Right renal cortex interstitium (tissue), 3 donors: ENCODE measurements at regions not wholly inside any gene's neighbourhood (a gene's known extent, or its start where the extent isn't known, plus 50 kb on each side); places are given as distances from the start of the nearest gene placed in this dataset.

ENCODE experiments used
- DNase-seq, 3 donors: peaks; one replicate each; pipeline ENCODE4 v3.0.0-alpha.2; 2013; ENCODE audit warnings: low read depth in 3 of 3, low spot score in 2 of 3

DNA sequence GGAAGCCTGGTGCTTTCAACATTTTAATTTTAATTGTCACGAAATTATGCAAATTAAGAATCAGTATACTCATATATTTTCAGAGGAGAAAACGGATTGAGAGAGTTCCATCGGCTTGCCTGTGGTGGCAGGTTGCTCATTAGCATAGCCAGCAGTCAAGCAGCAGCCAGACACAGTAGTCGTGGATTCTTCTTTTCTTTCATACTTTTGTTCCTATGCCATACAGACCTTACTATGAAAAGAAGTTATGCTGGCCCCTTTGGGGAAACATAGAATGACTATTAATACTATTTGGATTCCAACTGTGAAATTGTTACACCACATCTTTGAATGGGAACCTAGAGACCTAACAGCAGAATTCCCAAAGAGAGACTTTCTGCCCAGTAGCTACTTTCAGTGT, 617.7 kb upstream of the CA10 start:
- no peak for DNase-seq

DNA sequence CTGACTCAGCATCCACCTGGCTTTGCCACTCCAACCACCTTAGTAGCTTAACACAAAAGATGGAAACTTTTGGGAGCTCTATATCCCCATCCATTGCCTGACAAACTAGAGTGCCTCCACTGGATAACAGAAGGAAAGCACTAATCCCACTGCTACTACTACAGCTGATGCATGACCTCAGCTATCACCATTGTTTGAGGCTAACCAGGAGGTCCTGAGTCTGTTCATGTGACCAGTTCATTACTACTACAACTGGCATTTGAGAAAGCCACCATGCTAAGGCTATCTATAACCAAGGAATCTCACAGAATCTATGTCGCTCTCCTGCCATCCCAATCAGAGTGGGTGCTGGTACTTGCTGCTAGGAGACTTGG, 604.3 kb upstream of the CA10 start:
- DNase-seq: no peak

DNA sequence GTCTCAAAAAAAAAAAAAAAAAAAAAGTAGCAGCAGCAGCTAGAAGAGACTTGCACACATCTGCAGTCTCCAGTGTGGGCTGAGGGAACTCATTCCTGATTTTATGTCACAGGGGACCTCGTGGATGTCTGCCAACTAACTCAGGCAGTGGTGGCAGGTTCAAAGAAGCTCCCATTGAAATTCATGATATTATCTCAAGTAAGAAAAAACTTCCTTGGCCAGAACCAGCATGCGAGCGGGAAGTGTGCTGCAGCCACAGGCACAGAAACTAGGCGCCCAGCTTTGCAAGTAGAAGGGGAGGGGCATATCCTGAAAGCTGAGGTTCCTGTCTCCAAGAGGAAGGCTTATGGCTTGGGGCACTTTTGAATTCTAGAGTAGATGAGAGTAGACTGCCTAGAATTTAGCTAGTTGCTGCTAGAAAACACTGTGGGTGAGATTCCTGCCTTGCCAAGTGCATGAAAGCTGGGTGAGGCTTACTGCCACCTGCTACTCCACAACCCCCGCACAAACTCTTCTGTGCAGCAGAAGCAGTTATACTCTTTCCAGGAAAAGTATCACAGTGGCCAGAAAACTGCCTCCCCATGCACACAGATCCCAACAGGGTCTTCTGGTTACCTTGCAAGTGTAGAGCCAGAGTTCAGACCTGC, 603.8 kb upstream of the CA10 start:
- no peak for DNase-seq

DNA sequence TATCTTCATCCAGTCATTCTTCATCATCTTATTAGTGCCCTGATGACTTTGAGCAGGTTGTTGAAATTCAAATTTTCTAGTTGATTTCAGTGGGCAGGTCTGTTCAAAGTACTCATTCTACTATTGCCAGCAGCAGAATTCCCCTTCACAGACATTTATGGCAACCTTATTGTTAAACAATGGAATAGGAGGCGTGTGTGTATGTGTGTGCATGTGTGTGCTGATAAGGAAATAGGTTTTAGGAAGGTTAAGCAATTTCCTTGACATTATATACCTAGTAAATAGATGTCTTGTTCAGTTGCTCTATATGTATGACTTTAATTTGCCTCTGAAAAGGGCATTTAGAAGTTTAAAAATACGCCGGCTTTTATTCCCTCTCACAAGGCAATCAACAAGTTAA, 601.4 kb upstream of the CA10 start:
- no peak for DNase-seq

DNA sequence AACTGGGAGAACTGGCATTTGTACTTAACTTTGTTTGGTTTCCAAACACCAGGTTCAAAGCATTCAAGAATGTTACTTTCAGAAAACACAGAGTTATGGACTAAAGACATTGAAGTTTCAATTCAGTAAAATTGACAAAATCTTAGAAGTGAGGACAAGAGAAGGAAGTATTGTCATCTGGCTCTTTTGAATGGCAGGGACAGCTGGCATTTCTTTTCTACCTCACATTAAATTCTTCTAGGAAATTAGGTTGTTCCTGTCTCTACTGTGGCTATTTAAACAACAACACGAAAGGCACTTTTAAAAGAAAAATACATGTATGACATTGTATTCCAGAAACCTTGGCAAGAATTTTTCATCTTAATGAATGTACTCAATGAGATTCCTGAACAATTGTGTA, 600.0 kb upstream of the CA10 start:
- no peak for DNase-seq

DNA sequence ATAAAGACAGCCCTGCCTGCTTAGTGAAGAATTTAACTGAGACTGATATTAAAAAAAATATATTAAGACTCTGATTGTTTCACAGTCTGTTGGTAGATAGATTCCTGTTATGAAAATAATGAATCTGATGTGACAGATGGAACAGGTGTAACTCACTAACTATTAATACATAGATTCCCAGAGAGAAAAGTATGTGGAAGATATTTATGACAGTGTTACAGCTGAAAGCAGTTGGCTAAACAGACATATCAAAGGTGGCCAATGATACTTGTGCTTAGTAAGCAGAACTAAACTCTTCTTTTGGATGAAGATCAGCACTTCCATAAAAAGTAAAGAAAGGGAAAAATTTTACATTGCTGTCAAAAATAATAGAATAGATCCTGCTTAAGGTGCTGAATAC, 598.2 kb upstream of the CA10 start:
- DNase-seq: no peak

DNA sequence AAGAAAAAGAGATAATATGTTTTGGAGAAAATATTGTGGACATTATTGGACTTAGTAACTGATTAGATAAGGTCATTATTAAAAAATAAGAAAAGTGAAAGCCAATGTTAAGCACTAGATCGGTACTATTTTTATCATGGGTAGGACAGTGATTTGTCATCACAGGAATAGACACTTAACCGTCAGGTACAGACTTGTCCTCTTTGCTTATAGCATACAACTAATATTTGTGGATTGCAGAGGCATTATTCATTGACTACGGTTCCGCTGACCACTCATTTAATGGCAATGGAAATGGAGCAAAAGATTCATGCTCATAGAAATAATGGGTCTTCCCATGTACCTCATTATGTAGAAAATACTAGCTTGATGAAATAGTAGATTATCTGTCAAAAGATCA, 596.3 kb upstream of the CA10 start:
- no peak for DNase-seq

DNA sequence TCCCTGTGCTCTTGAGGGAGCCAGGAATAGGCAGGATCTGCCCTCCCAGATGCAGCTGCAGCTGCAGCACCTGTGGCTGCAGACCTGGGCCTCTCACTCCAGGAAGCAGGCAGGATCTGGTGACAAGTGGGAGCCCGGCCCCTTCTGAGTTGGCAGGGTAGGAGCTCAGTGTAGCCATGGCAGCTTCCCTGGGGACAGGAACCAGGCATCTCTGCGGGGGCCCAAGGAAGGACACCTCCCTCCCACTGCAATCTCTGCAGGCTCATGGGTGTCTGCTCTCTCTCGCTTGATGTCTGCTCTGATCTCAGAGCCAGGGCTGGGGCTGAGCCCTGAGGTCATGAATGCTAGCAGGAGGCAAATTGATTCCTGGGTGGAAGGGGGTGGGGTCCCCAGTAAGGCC, 592.5 kb upstream of the CA10 start:
- DNase-seq: no peak

DNA sequence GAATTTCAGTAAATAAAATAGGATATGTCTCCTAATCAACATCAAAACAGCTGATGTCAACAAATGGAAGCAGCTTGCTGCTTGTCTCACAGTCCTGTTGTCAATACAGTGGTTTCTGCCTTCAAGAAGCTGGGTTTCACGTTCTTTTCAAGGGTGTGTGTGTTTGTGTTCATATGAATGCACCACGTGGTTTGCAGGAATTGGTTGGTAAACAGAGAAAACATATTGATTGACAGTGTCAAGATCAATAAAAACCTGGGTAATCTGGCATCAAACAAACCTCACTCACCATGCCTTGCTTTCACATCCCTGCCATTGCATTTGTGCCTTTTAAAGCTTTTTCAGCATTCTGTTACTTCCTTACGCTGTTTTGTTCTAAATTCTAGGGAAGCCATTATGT, 585.7 kb upstream of the CA10 start:
- no peak for DNase-seq

DNA sequence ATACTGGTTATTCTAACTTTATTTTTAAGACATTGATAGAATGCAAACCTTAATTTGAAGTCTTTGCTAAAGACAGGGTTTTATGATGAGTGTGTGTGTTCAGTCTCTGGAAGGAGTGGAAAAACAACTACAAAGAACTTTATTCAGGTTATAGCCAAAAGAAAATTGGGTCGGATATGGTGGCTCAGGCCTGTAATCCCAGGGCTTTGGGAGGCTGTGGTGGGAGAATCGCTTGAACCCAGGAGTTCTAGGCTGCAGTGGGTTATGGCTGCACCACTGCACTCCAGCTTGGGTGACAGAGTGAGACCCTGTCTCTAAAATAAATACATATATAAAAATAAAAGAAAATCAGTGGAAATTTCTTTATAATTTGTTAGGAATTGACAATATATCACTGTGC, 581.5 kb upstream of the CA10 start:
- no peak for DNase-seq

DNA sequence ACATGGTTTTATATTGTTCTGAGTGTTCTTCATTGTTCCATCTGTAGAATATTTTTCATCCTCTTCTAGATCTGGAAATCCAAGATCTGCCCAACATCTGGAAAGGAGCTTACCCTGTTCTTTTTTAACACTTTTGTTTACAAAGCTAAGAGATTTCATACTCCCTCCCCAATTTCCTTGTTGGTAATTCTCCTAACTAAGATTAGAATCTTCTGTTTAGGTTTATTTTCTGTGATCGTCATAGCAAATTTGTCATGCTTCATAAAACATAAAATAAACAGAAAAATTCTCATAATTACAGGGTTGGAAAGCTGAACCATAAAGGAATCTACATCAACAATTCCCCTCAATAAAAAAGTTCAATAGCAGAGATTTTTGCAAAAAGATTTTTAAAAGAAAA, 580.3 kb upstream of the CA10 start:
- DNase-seq: no peak

DNA sequence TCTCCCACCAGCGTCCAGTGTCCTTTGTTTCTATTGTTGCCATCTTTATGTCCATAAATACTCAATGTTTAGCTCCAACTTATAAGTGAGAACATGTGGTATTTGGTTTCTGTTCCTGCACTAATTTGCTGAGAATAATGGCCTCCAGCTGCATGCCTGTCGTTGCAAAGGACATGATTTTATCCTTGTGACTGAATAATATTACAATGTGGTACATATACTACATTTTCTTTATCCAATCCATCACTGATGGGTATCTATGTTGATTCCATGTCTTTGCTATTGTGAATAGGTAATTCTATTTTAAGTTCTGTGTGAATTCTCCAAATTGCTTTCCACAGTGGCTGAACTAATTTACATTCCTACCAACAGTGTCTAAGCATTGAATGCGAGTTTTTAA, 578.6 kb upstream of the CA10 start:
- DNase-seq: no peak

DNA sequence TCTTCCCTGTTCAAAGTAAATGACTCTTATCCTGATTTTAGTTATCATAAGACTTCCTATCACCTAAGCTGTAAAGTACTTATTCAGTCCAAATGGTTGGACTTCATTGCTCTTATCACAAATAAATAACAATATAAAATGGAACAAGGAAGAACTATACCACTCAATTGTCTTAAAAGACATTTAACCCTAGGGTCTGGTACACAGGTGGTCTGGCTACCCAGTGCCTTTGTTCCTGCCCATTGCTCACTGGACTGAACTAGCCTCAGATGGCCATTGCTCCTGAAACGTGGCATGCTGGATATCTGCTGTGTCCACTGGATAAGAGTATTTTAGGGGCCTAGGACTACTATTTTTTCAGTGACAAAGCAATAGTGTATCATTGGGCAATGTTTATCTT, 574.3 kb upstream of the CA10 start:
- no peak for DNase-seq

DNA sequence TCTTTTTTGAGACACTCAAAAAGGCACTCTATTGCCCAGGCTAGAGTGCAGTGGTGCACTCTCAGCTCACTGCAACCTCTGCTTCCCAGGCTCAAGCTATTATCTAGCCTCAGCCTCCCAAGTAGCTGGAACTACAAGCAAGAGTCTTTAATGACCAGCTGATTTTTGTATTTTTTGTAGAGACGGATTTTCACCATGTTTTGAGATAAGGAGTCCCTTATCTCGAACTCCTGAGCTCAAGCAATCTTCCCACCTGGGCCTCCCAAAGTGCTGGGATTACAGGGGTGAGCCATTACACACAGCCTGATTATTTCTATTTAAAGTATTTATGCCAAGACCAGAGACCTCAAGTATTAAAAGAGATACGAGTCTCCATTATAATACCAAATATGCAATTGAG, 566.1 kb upstream of the CA10 start:
- DNase-seq: no peak

DNA sequence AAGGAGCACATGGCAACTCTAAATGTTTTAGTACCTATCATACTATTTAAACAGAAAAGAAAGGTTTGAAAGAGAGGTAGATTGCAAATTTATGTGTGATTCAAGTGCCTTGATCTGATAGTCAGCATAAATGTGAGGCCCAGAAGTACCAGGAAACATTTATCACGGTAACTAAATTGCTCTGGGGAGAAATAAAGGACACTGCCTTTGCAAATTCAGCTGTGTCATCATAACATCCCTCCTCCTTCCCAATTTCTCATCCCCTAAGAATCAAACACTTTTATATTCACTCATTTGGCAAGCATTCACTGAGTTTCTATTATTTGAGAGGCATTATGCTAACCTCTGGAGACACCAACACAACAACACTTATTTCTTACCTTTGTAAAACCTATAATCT, 563.4 kb upstream of the CA10 start:
- DNase-seq: no peak

DNA sequence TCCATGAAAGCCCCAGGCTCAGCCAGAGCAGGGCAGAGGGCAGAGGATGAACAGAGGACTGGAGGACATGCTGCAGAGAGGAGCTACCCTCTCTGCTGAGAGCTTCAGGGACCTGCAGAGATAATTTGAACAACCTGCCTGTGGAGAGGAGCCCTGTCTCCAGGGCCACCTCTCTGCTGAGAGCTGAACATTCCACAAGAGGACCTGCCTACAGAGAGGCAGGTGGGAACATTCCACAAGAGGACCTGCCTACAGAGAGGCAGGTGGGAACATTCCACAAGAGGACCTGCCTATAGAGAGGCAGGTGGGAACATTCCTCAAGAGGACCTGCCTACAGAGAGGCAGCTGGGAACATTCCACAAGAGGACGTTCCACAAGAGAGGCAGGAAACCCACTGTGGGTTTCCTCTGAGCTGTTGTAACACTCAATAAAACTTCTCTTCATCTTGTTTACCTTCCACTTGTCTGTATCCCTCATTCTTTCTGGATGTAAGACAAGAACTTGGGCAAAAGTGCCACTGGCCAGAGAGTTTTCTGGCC, 551.9 kb upstream of the CA10 start:
- no peak for DNase-seq

DNA sequence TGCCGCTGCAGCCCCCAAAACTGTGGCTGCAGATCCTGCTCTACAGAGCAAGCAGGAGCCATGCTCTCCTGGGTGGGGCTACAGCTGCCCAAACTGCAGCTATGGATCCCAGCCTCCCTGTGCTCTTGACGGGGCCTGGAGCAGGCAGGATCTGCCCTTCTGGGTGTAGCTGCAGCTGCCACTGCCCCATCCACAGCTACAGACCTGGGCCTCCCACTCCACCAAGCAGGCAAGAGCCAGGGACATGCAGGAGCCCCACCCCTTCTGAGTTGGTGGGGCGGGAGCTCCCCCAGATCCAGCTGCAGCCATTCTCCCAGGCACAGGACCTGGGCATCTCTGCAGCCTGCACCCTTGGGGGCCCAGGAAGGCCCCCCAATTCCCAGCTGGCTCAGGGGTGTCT, 551.2 kb upstream of the CA10 start:
- DNase-seq: no peak

DNA sequence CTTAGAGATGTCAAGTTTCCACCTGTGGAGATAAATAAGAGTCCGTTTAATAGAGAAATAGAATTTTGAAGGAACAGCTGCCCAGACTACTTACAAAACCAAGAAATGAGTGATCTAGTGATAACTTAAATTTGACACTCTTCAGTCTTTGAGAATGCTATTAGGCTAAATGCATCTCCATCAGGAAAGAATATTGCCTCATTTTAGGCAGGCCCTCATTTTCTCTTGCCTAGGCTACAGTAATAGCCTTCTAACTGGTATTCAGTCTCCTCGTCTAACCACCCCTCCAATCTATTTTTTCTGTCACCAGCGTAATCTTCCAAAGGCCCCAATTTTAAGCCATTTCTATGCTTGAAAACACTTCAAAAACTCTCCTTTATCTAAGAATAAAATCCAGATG, 537.8 kb upstream of the CA10 start:
- DNase-seq: no peak

DNA sequence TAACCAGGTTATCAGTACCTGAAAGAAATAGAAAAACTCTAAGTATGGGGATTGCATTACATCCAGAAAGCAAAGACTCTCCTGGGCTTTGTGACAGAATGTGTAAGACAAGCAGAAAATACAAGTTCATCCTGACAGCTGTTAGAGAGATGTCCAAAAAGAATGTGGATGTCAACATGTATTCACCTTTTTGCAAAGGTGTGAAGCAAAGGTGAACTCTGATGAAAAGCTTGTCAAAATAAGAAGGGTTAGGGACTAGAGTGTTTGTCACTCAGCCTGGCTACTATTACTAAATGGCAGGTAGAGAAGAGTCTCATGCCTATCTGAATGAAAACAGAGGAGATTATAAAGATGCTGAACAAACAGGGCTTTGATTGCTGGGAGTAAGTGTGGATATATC, 527.6 kb upstream of the CA10 start:
- DNase-seq: no peak

DNA sequence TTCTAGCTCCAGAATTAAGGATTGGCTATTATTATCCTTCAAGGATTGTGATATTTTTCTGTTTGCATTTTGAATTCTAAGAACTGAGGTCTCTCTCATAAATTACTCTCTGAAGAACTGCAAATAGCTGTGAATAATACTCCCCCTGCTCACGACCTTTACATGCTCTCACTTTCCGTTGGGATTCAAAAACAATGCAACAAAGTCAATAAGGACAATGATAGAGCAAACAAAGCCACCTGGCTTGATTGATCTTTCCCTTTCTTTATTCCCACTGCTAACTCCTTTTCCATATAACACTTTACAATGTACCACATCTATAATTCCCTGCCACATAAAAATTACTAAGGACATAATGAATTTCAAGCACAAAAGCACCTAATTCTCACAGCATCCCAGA, 523.0 kb upstream of the CA10 start:
- no peak for DNase-seq

DNA sequence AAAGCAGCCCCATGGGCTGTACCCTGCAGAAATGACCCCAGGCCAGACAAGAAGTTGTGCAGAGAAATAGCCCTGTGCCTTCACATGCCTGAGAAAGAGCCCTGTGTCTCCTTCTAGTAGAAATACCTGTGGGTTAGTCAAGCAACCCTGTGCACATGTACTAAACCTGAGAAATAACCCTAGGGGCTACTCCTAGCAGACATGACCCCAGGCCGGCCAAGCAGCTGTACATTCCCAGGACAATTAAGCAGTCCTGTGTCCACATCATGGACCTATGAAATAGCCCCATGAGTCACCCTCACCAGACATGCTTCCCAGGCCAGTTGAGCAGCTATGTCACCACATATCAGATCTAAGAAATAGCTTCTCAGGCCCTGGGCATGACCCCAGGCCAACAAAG, 519.7 kb upstream of the CA10 start:
- DNase-seq: no peak

DNA sequence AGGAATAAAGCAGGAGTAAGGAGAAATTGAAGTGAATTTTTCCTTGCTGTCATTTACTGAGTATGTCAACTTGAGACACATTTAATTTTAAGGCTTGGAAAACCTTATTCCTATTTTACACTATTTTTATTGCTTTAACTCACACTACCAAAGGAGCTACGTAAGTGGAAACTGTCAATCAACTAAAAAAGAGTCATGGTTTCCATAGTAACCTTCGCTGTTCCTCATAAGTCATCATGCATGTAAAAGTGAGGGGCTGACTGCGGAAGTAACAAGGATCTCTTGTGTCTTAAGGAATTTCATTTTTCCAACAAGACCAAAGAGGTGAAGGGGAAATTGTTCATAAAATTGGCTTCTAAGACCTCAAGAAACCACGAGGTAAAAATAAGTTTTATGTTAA, 516.2 kb upstream of the CA10 start:
- DNase-seq: no peak

DNA sequence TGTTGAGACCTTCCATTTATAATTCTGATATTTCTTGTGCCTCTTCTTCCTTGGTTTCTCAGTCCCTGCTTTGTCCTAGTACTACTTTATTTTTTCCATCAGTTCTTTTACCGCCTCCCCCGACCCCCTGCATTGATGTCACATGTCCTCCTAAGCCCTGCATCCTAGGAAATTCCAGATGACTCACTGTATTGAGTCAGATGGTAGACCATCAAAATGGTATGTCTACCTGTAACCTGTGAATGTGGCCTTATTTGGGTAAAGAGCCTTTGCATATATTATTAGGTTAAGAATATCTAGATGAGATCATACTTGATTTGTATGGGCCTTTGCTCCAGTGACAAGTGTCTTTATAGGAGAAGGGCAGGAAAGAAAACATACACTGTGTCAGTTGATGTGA, 515.3 kb upstream of the CA10 start:
- no peak for DNase-seq
